HG03066 (cell line): ENCODE measurements at regions not wholly inside any gene's neighbourhood (a gene's known extent, or its start where the extent isn't known, plus 50 kb on each side); places are given as distances from the start of the nearest gene placed in this dataset.
"Not testable (repeated sequence)": the region's sequence is repeated elsewhere in the genome, so short reads cannot be mapped to it uniquely, and the experiment has no call there.

Experiments used
- ATAC-seq: cut with Tn5 transposase; IDR thresholded peaks from one replicate; pipeline ENCODE4 v1.9.1; 2021; ENCODE audit warnings: low read depth; ENCODE audit not compliant: unreplicated experiment

- not testable (repeated sequence) for ATAC-seq
Observed at GRCh38 chr1:178674559-178674958, 50.5 kb upstream of the RALGPS2 start.
